GM19463 (cell line): ENCODE measurements at regions not wholly inside any gene's neighbourhood (a gene's known extent, or its start where the extent isn't known, plus 50 kb on each side); places are given as distances from the start of the nearest gene placed in this dataset.
"Not testable (repeated sequence)": the region's sequence is repeated elsewhere in the genome, so short reads cannot be mapped to it uniquely, and the experiment has no call there.

ENCODE experiments used
- ATAC-seq: cut with Tn5 transposase; IDR thresholded peaks from one replicate; pipeline ENCODE4 v1.9.1; 2021; ENCODE audit warnings: mild to moderate bottlenecking, moderate library complexity; ENCODE audit not compliant: unreplicated experiment

DNA sequence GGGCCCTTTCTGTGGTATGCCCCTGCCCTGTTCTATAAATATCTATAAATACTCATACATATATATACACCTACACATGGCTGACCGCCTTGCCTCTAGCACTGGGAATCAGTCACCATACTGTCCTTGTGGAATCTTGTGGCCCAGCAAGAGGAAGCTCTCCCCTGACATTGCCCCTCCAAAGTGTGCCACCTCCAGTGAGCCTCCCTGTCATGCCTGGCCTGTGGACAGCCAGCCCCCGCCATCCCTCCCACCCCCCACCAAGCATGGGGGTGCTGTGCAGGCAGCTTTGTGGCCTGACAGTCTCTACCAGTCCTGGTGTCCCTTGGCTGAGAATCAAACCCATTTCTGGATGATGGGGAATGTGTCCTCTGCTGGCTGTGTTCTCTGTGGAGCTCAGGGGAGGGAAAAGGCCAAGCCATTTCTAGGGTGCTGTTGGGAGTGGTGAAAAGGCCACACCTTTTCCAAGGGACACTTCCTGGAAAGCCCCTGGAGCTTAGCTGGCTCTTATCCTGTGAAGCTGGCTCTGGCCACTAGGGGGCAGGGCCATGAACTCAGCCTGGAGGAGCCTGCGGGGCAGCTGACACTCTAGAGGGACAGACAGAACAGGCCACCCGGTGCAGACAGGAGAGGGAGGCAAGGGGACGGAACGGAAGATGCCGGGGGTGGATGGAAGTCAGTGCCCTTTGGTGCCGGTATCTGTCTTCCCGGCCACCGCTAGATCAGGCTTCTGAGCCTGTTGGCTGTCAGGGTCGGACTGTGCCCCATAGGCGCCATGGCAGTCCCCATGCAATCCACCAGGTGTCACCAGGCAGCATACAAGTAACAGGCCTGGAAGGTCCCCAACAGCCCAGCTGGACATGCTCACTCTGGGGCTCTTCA, 167.2 kb downstream of the TBC1D2B start:
- ATAC-seq = not testable (repeated sequence)

DNA sequence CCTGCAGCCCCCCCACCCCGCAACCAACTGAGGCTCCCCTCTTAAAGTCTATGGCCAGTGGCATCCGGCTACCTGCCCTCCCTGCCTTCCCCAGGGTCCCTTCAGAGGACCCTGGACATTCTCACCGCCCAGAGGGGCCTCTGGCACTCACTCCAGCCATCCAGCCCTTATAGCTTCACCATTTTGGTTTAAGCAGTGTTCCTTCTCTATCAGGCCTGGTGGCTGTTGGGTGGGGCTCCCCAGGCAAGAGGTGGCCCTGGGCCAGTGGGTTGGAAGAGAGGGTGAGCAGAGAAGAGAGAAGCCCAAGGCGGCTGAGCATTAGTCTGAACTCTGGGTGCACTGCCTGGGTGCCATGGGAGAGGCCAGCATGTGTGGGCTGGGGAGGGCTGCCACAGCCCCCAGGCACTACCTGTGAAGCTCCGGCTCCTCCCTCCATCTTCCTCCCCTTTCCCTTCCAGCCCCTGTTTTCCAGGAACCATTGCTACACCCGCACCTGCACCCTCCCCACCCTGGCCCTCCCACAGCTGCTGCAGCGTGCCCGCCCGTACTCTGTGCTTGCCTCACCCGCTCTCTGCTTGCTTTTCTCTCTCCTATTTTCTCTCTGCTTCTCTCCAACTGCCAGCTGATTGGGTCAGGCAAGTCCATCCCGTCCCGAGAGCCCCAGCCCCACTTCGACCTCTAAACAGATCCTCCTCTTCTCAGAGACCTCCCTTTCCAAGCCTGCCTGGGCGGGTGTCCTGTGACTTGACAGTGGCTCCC, 168.2 kb downstream of the TBC1D2B start:
- ATAC-seq = no peak

DNA sequence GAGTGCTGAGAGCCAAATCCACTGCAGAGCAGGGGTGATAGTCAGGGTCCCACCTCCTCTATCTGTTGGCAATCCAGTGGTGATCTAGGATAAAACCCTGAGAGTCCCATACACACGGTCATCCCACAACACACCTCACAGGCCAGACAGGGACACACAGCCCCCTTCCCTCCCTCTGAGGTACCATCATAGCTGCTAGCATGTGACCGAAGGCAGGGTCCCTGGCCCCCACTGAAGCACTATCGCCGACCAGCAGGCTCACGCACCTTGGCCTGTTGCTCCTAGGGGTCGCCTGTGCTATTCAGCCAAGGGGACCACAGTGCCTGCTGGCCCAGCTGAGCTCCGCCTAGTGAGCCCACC, 168.8 kb downstream of the TBC1D2B start:
- not testable (repeated sequence) for ATAC-seq

DNA sequence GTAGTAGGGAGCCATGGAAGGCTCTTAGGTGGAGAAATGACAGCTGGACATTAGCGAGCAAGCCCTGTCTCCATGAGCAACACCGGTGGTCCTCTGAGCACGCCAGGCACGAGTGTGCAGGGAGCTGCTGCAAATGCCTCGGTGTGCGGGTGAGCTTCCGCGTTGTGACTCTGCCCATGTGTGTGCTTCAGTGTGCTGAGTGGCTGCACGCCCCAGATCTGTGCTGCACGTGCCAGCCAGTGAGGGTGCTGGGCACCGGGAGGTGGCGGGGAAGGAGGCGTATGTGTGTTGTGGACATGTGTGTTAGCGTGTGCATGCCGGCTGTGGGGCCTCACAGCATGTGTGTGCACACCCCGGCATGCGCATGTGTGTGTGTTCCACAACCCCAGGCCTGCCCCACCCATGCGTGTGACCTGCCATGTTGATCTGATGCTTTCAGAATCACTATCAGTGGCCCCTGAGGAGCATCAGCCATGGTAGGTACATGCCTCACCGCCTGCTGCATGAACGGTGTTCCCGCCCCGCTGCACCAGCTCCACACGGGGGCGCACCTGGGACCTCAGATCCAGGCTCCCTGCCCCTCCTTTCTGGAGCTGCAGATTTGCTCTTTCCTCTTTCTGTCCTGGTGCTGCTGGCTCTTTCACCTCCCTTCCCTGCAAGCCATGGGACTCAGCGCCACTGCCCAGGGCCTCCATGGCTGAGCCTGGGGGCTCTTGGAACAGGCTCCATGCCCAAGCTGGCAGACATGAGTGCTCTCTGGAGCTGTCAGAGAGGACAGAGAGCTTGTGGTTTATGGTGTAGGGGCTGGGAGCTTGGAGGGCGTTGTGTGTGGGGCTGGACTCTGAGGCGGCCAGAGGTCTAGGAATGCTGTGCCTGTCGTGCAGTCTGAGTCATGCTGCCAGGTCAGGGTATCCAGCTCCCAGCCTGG, 169.4 kb downstream of the TBC1D2B start:
- ATAC-seq = no peak

DNA sequence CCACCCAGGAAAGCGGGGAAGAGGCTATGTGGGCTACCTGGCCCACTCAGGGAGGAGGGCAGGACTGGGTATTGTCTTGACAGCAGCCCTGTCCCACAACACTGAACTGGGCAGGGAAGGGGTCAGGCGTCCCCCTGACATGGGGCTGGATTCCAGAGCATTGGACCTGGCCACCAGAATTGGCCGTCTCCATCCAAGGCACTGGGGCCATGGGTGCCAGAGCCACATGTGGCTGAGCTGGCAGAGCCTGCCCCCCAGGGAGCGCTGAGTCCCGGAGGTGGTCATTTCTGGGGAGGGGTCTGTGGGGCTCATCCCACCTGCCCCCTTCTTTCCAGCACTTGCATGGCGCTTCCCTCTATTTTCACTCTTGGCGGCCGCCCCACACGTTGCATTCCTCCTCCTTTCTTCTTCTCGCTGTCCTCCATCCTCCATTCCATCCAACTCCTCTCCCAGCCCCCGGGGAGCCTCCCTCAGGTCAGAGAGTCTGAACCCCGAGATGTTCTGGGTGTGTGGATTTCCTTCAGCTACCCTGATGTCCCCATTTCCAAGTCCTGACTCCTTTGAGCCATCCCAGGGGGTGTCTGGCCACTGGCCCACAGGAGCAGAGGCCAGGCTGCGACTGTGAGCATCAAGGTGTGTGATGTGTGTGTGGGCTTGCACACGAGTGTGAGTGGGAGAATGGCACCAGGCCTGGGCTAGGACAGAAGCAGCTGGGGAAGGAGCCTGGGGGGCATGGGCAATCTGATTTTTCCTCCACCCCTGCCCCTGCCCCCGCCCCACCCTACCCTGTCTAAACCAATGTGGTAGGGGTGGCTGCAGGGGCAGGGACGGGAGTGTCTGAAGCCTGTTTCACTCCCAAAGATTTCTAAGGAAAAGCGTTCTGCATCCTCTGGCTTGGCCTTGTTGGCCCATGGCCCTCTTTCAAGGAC, 171.2 kb downstream of the TBC1D2B start:
- not testable (repeated sequence) for ATAC-seq

DNA sequence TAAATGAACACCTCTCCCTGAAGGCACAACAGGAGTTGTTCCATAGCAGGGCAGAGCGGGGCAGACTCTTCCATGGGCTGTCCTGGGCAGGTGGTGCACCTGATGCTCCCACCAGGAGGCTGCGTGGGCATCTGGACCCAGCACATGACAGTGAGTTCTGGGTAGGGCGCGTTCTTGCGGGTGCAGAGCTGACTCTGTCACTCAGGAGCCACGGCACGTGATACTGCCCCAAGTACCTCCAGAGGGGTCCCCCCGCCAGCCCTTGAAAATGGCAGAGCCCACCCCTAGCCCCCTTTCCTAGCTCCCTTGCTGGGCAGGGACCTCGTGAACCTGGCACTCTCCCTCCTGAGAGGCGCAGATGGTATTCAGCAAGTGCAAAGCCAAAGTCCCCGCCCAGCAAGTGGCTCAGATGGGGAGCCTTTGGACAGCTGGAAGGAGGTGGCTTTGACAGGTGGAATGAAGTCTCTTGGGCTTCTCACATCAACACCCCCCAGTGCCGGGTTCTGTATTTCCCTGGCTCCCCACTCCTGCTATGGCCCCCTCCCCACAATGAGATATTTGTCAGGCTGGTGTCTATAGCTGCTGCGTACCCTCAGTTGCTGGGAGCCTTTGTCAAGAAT, 172.1 kb downstream of the TBC1D2B start:
- no peak for ATAC-seq

DNA sequence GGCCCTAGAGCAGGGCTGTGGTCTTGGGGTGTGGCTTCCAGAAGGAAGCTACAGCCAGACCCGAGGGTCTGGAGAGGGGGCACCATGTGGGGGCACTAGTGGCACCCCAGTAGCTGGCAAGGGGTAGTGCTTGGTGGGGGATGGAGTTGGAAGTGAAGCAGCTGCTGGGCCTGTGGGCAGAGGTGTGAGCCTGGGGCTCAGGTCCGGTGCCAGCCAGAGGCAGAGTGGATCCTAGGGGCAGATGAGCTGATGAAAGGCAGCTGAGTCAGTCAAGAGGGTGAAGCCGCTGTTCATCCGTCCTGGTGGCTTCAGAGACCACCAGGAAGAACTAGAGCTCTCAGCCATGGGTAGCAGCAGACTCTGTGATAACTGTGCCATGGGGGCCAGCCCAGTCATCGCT, 172.6 kb downstream of the TBC1D2B start:
- no peak for ATAC-seq

DNA sequence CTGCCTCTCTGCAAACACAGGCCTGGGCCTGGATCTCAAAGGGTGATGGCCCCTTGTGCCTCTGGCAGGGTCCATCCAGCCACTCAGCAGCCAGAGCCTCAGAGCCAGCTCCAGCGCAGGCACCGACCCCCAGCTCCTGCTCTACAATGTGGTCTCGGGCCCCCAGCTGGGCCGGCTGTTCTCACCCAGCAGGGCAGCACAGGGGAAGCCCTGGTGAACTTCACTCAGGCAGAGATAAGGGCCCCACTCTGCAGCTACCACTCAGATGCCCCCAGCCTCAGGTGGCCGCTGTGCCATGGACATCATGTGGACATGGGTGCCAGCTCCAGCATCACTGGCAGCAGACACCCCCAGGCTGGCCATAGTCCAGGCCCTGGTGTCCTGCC, 173.1 kb downstream of the TBC1D2B start:
- no peak for ATAC-seq

DNA sequence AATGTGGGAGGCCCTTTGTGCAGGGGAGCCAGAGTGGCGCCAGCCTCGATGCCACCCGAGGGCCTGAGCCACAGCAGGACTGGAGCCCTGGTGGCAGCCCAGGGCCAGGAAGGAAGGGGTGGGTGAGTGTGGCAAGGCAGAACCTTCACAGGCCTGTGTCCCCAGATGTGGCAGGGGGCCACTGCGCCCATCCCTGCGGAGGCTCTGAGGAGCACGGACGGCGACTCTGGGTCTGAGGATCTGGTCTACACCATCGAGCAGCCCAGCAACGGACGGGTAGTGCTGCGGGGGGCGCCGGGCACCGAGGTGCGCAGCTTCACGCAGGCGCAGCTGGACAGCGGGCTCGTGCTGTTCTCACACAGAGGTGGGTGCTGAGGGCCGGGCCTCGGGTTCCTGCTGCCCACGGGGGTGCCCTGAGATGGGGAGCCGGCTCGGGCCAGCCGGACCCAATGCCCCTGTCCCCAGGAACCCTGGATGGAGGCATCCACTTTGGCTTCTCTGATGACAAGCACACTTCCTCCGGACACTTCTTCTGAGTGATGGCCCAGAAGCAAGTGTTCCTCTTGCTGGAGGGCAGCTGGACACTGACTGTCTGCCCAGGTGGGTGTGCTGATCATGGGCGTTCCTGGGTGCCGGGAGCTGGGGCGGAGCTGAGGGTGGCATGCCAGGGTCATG, 173.6 kb downstream of the TBC1D2B start:
- ATAC-seq = not testable (repeated sequence)

DNA sequence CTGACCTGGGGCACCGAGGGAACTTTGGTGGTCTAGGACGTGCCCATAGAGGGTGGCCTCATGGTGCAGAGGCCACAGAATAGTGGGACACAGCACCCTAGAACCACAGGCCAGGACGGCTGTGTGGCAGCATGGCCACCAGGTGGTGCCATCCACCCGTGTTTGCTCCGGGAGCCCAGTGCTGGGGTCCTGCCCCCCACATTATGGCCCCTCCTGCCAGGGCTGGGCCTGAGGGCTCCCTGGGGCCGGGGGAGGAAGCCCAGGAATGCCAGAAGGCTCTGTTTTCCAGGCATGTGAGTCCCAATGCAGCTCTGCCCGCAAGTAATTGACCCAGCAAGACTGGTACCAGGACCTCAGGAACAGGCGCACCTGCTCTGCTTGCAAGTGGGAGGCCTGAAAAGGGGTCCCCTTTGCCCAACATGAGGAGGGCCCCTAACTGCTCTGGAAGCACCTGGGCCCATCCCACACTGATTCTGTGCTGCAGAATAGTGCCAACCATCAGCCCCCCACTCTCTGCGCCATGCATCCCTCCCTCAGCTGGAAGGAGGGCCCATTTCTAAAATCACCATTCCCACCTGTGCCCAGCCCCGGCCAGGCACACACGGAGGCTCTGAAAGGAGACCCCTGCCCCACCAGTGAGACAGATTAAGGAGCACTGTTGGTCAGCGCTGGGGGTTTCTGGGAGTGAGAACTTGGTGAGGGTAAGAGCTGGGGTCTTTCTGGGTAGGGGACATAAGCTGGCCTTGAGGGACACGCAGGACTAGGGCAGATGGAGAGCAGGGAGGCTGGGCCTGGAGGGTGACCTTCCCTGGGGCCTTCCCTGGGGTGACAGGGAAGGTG, 174.4 kb downstream of the TBC1D2B start:
- not testable (repeated sequence) for ATAC-seq

DNA sequence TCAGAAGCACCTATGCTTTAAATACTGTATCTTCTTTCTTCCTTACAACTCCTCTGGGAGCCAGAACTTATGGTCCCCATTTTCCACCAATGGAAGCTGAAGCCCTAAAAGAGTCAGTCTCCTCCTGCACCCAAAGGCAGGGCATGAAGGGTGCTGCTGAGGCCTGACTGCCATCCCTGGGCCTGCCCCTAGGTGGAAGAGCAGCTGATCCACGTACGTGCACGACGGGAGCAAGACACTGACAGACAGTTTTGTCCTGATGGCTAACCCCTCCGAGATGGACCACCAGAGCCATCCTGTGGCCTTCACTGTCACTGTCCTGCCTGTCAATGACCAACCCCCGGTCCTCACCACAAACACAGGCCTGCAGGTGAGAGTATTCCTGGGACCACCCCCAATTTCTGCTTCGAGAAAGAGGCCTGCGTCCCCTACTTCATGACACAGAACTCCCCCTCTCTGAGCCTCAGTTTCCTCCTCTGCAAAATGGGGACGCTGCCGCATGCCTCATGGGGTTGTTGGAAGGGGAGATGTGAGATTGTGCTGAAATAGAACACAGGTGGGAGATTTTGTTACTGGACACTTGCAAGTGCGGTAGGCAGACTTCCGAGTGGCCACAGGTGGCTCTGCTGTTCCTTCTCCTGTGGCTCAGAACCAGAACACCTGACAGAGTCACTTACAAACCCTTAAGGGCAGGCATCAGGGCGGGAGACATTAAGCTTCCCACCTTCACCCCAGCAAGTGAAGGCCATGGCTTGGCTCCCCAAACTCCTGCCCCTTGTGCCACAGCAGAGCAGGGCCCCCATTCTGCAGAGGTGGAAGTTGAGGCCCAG, 175.4 kb downstream of the TBC1D2B start:
- ATAC-seq = no peak

DNA sequence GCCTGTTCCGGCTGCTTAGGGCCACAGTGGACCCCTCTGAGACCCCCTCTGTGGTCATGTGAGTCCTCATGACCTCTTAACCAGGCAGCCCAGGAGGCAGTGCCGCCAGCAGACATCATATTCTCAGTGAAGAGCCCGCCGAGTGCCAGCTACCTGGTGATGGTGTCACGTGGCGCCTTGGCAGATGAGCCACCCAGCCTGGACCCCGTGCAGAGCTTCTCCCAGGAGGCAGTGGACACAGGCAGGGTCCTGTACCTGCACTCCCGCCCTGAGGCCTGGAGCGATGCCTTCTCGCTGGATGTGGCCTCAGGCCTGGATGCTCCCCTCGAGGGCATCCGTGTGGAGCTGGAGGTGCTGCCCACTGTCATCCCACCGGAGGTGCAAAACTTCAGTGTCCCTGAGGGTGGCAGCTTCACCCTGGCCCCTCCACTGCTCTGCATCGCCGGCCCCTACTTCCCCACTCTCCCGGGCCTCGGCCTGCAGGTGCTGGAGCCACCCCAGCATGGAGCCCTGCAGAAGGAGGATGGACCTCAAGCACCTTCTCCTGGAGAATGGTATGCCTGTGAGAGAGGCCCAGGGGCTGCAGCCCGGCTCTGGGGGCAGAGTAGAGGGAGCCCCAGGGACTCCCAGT, 176.1 kb downstream of the TBC1D2B start:
- no peak for ATAC-seq

DNA sequence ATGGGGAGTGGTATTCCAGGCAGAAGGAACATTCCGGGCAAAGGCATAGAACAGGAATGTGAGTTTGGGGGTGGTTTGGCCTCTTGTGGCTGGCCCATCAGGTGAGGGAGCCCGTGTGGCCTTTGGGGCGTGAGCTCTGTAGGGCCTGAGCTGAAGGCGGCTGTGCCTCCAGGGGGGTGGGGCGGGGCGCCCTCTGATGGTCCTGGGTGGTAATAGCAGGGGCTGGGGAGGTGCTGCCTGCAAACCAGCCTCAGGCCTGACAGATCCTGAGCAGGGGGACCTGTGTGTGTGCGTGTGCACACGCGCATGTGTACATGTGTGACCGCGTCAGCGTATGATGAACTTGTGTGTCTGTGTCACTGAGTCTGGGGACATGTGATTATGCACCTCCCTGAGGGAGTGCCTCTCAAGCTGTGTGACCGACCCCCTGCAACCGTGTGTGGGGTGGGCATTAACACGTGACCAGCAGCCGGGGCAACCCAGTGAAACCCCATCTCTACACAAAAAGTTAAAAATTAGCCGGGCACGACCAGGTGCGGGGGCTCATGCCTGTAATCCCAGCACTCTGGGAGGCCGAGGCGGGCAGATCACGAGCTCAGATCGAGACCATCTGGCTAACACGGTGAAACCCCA, 177.1 kb downstream of the TBC1D2B start:
- not testable (repeated sequence) for ATAC-seq

DNA sequence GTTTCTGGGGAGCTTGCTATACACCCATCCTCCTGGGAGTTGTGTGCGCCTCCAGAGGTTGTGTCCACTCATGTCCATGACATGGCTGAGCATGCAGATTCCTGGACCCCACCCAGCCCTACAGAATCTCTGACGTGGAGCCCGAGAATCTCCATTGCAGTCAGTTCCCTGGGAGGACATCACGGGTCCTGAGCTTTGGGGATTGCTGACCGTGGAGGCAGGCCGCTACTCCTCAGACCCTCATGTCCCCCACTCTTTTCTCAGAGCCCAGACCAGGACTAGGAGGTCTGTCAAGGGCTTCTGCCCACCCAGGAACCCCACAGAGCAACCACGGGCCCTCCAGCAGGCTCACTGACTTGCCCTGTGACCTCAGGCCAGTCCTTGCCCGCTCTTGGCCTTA, 177.7 kb downstream of the TBC1D2B start:
- not testable (repeated sequence) for ATAC-seq

DNA sequence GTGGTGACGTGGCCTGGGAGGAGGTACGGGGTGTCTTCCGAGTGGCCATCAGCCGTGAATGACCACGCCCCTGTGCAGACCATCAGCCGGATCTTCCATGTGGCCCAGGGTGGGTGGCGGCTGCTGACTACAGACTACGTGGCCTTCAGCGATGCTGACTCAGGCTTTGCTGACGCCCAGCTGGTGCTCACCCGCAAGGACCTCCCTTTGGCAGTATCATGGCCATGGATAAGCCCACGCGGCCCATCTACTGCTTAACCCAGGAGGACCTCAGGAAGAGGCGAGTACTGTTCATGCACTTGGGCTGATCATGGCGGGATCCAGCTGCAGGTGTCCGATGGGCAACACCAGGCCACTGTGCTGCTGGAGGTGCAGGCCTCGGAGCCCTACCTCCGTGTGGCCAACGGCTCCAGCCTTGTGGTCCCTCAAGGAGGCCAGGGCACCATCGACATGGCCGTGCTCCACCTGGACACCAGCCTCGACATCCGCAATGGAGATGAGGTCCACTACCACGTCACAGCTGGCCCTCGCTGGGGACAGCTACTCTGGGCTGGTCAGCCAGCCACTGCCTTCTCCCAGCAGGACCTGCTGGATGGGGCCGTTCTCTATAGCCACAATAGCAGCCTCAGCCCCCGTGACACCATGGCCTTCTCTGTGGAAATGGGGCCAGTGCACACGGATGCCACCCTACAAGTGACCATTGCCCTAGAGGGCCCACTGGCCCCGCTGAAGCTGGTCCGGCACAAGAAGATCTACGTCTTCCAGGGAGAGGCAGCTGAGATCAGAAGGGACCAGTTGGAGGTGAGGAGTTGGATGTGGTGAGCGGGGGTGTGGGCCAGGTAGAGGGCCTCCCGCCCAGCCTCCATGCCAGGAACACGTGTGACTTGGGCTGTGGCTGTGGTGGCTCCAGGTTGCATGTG, 178.4 kb downstream of the TBC1D2B start:
- ATAC-seq = no peak
